ENCODE measurements at regions not wholly inside any gene's neighbourhood (a gene's known extent, or its start where the extent isn't known, plus 50 kb on each side); places are given as distances from the start of the nearest gene placed in this dataset.
"Not testable (repeated sequence)": the region's sequence is repeated elsewhere in the genome, so short reads cannot be mapped to it uniquely, and the experiment has no call there.

- POLR2A ChIA-PET: no interaction called here
These were observed 221.1 kb upstream of the AUTS2 start for GRCh38 chr7:69377191-69377590.

GRCh38 chr7:69388452-69389137 lies 209.7 kb upstream of the AUTS2 start:
- H3K4me3 ChIP-seq (ENCODE audit: low read depth, low read length): no peak overlapping the region
- peak; percentile 21 for DNase-seq (ENCODE audit: low read depth, low spot score)
- ChIA-PET CTCF (interaction anchor here (0.8 to 1.0 kb wide), 2 partner anchors 11 to 744 kb away, joined by 3 read pairs; no protein-coding TSS in a partner anchor), POLR2A (interaction anchor here (0.5 kb wide), 1 partner anchor 428 kb away, joined by 3 read pairs; no protein-coding TSS in a partner anchor)
- TF ChIP-seq, protein P1, sequence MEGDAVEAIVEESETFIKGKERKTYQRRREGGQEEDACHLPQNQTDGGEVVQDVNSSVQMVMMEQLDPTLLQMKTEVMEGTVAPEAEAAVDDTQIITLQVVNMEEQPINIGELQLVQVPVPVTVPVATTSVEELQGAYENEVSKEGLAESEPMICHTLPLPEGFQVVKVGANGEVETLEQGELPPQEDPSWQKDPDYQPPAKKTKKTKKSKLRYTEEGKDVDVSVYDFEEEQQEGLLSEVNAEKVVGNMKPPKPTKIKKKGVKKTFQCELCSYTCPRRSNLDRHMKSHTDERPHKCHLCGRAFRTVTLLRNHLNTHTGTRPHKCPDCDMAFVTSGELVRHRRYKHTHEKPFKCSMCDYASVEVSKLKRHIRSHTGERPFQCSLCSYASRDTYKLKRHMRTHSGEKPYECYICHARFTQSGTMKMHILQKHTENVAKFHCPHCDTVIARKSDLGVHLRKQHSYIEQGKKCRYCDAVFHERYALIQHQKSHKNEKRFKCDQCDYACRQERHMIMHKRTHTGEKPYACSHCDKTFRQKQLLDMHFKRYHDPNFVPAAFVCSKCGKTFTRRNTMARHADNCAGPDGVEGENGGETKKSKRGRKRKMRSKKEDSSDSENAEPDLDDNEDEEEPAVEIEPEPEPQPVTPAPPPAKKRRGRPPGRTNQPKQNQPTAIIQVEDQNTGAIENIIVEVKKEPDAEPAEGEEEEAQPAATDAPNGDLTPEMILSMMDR (IDR thresholded peaks at IDR 0.05; ENCODE audit: insufficient read depth, low read length, missing control alignments): no peak

More at GRCh38 chr7:69377191-69377590, 221.1 kb upstream of the AUTS2 start:
- no peak overlapping the region for H3K4me3 ChIP-seq (ENCODE audit: low read depth, low read length)
- no peak for DNase-seq (ENCODE audit: low read depth, low spot score)
- CTCF ChIA-PET: interaction anchor here (0.9 kb wide), 1 partner anchor 23 kb away, joined by 3 read pairs; no protein-coding TSS in a partner anchor
- TF ChIP-seq, protein P1 (IDR thresholded peaks at IDR 0.05; ENCODE audit: insufficient read depth, low read length, missing control alignments): no peak

- TF ChIP-seq, protein P1 (IDR thresholded peaks at IDR 0.05; ENCODE audit: insufficient read depth, low read length, missing control alignments): no peak
- ChIA-PET CTCF (interaction anchor here (0.8 kb wide), 1 partner anchor 10 kb away, joined by 3 read pairs; no protein-coding TSS in a partner anchor), POLR2A (no interaction called here)
- no peak for DNase-seq (ENCODE audit: low read depth, low spot score)
- no peak overlapping the region for H3K4me3 ChIP-seq (ENCODE audit: low read depth, low read length)
These were observed 209.1 kb upstream of the AUTS2 start for GRCh38 chr7:69389216-69389615.

DNA sequence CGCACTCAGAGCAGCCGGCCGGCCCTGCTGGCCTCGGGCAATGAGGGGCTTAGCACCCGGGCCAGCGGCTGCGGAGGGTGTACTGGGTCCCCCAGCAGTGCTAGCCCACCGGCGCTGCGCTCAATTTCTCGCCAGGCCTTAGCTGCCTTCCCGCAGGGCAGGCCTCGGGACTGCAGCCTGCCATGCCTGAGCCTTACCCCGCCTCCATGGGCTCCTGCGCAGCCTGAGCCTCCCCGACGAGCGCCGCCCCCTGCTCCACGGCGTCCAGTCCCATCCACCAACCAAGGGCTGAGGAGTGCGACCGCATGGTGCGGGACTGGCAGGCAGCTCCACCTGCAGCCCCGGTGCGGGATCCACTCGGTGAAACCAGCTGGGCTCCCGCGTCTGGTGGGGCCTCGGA lies 204.4 kb upstream of the AUTS2 start:
- CTCF ChIA-PET; H3K4me3 ChIP-seq (ENCODE audit: low read depth, low read length); DNase-seq (ENCODE audit: low read depth, low spot score); POLR2A ChIA-PET: not testable (repeated sequence)

GRCh38 chr7:69395061-69395714 lies 203.1 kb upstream of the AUTS2 start:
- no peak overlapping the region for H3K4me3 ChIP-seq (ENCODE audit: low read depth, low read length)
- DNase-seq (ENCODE audit: low read depth, low spot score): peak; percentile 95
- ChIA-PET POLR2A (interaction anchor here (0.6 to 1.5 kb wide), 4 partner anchors 9 to 29 kb away, joined by 3 to 5 read pairs (median 4); no protein-coding TSS in a partner anchor), CTCF (no interaction called here)
- TF ChIP-seq, protein P1 (IDR thresholded peaks at IDR 0.05; ENCODE audit: insufficient read depth, low read length, missing control alignments): no peak

DNA sequence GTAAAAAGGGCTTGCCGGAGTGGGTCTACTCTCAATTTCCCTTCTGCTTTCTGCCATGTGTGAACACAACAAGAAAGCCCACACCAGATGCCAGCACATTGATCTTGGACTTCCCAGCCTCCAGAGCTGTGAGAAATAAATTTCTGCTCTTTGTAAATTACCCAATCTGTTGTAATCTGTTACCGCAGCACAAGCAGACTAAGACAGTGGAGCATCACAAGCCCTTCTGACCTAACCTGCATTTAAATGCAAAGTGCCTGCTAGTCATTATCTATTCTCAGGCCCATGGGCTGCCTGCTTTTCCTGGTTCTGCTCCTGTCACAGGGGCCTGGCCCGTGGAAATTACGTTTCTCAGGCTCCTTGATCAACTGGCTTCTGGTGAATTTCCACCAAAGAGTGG lies 199.3 kb upstream of the AUTS2 start:
- CTCF ChIA-PET: interaction anchor here (0.8 to 1.2 kb wide), 2 partner anchors 8 to 1774 kb away, joined by 3 read pairs; no protein-coding TSS in a partner anchor
- H3K4me3 ChIP-seq (ENCODE audit: low read depth, low read length): no peak overlapping the region
- TF ChIP-seq, protein P1 (IDR thresholded peaks at IDR 0.05; ENCODE audit: insufficient read depth, low read length, missing control alignments): no peak
- POLR2A ChIA-PET: no interaction called here
- no peak for DNase-seq (ENCODE audit: low read depth, low spot score)
